GM23338 (cell line): ENCODE measurements at regions not wholly inside any gene's neighbourhood (a gene's known extent, or its start where the extent isn't known, plus 50 kb on each side); places are given as distances from the start of the nearest gene placed in this dataset.

Experiments used
- CREB1 ChIP-seq: fragments of 250-450 bp; sonication (Bioruptor Pico); IDR thresholded peaks from 2 replicates; pipeline ENCODE4 v1.5.0; 2020; ENCODE audit warnings: low read depth, mild to moderate bottlenecking, moderate library complexity
- CTCF ChIP-seq, 2 experiments: fragments of 200-600 bp in 1 of 2; sonication (generic) in 1 of 2; conservative IDR thresholded peaks; 2 replicates each; pipeline versions ENCODE4 v1.5.1 to v1.6.1; 2016 to 2017; ENCODE audit warnings: antibody characterized with exemption in 2 of 2, low read depth in 2 of 2, mild to moderate bottlenecking in 2 of 2, moderate library complexity in 1 of 2
- EZH2 ChIP-seq: fragments of 200-600 bp; sonication (generic); IDR thresholded peaks from one replicate; pipeline ENCODE4 v1.8.0; 2017; ENCODE audit warnings: antibody characterized with exemption, mild to moderate bottlenecking, low read depth; ENCODE audit not compliant: unreplicated experiment
- EZH2phosphoT487 ChIP-seq: fragments of 200-600 bp; sonication (generic); IDR thresholded peaks from one replicate; pipeline ENCODE4 v1.8.1; 2018; ENCODE audit warnings: antibody characterized with exemption; ENCODE audit not compliant: unreplicated experiment
- JUNB ChIP-seq: IDR thresholded peaks from one replicate; pipeline ENCODE4 v1.6.1; 2016; ENCODE audit warnings: antibody characterized with exemption; ENCODE audit not compliant: unreplicated experiment
- POLR2AphosphoS5 ChIP-seq: IDR thresholded peaks from 2 replicates; pipeline ENCODE4 v1.6.1; 2016; ENCODE audit warnings: antibody characterized with exemption, low read depth
- REST ChIP-seq: IDR thresholded peaks from one replicate; pipeline ENCODE4 v1.6.1; 2018; ENCODE audit warnings: antibody characterized with exemption; ENCODE audit not compliant: unreplicated experiment

GRCh38 chr3:154942827-154943226 lies 137.3 kb upstream of the MME start:
- TF ChIP-seq CTCF (conservative IDR thresholded peaks at IDR 0.05; ENCODE audit: low read depth in 2 of 2) = no peak
- no peak for TF ChIP-seq EZH2
- TF ChIP-seq CREB1 = no peak
- no peak for TF ChIP-seq POLR2AphosphoS5
- no peak for TF ChIP-seq EZH2phosphoT487
- no peak for TF ChIP-seq REST
- TF ChIP-seq JUNB = no peak
